Trophoblast cell (in vitro differentiated cells and primary cell): ENCODE measurements at regions not wholly inside any gene's neighbourhood (a gene's known extent, or its start where the extent isn't known, plus 50 kb on each side); places are given as distances from the start of the nearest gene placed in this dataset.

Experiments
- DNase-seq, 2 donors: peaks; one replicate each; pipeline ENCODE4 v3.0.0-alpha.2; 2016
- H2AFZ ChIP-seq: 2 replicates; pipeline ENCODE4 v1.6.1; 2013; ENCODE audit warnings: low read length, moderate library complexity, mild to moderate bottlenecking; ENCODE audit not compliant: insufficient read depth, poor library complexity
- H2AK5ac ChIP-seq: 2 replicates; pipeline ENCODE4 v1.6.1; 2013; ENCODE audit warnings: mild to moderate bottlenecking, low read length
- H2BK120ac ChIP-seq: 2 replicates; pipeline ENCODE4 v1.6.1; 2013; ENCODE audit warnings: low read length, mild to moderate bottlenecking, moderate library complexity; ENCODE audit not compliant: insufficient read depth, poor library complexity
- H2BK12ac ChIP-seq: 2 replicates; pipeline ENCODE4 v1.6.1; 2013; ENCODE audit warnings: mild to moderate bottlenecking, low read length, moderate library complexity
- H2BK5ac ChIP-seq: 2 replicates; pipeline ENCODE4 v1.6.1; 2013; ENCODE audit warnings: low read length, low read depth, moderate library complexity, mild to moderate bottlenecking; ENCODE audit not compliant: poor library complexity
- H3K14ac ChIP-seq: 2 replicates; pipeline ENCODE4 v1.6.1; 2013; ENCODE audit warnings: mild to moderate bottlenecking, low read length
- H3K18ac ChIP-seq: 2 replicates; pipeline ENCODE4 v1.6.1; 2013; ENCODE audit warnings: mild to moderate bottlenecking, low read length
- H3K23ac ChIP-seq: 2 replicates; pipeline ENCODE4 v1.6.1; 2013; ENCODE audit warnings: low read length
- H3K27ac ChIP-seq: 2 replicates; pipeline ENCODE4 v1.5.1; 2013; ENCODE audit warnings: low read depth, mild to moderate bottlenecking, inconsistent platforms, low read length, moderate library complexity
- H3K27me3 ChIP-seq: 2 replicates; pipeline ENCODE4 v1.6.1; 2013; ENCODE audit warnings: inconsistent platforms, mild to moderate bottlenecking, low read length, moderate library complexity; ENCODE audit not compliant: insufficient read depth
- H3K36me3 ChIP-seq, 2 experiments: 1 replicate in 1 of 2; 2 replicates in 1 of 2; pipeline ENCODE4 v1.6.1; 2013; ENCODE audit warnings: low read length in 2 of 2, mild to moderate bottlenecking in 2 of 2, moderate library complexity in 1 of 2; ENCODE audit not compliant: insufficient read depth in 2 of 2, control insufficient read depth in 1 of 2
- H3K4ac ChIP-seq: 2 replicates; pipeline ENCODE4 v1.6.1; 2013; ENCODE audit warnings: low read depth, mild to moderate bottlenecking, low read length, moderate library complexity
- H3K4me1 ChIP-seq, 2 experiments: 1 replicate in 1 of 2; 2 replicates in 1 of 2; pipeline ENCODE4 v1.6.1; 2013; ENCODE audit warnings: low read length in 2 of 2, mild to moderate bottlenecking in 2 of 2, moderate library complexity in 1 of 2; ENCODE audit not compliant: insufficient read depth in 2 of 2, control insufficient read depth in 1 of 2
- H3K4me2 ChIP-seq: 2 replicates; pipeline ENCODE4 v1.6.1; 2013; ENCODE audit warnings: inconsistent platforms, mild to moderate bottlenecking, low read length, moderate library complexity
- H3K4me3 ChIP-seq: 2 replicates; pipeline ENCODE4 v1.5.1; 2013; ENCODE audit warnings: mild to moderate bottlenecking, low read depth, low read length, inconsistent platforms
- H3K79me1 ChIP-seq: one replicate; pipeline ENCODE4 v1.6.1; 2013; ENCODE audit warnings: low read length
- H3K79me2 ChIP-seq: 2 replicates; pipeline ENCODE4 v1.6.1; 2013; ENCODE audit warnings: low read length, mild to moderate bottlenecking; ENCODE audit not compliant: control insufficient read depth, insufficient read depth, poor library complexity
- H3K9ac ChIP-seq: 2 replicates; pipeline ENCODE4 v1.6.1; 2013; ENCODE audit warnings: mild to moderate bottlenecking, low read length
- H3K9me3 ChIP-seq: 2 replicates; pipeline ENCODE4 v1.6.1; 2013; ENCODE audit warnings: low read depth, mild to moderate bottlenecking, control low read depth, inconsistent platforms, low read length; ENCODE audit not compliant: insufficient read depth
- H4K12ac ChIP-seq: 2 replicates; pipeline ENCODE4 v1.6.1; 2013; ENCODE audit warnings: low read depth, mild to moderate bottlenecking, low read length, moderate library complexity
- H4K8ac ChIP-seq: 2 replicates; pipeline ENCODE4 v1.6.1; 2013; ENCODE audit warnings: low read depth, mild to moderate bottlenecking, low read length, moderate library complexity
- H4K91ac ChIP-seq: one replicate; pipeline ENCODE4 v1.6.1; 2013; ENCODE audit warnings: low read depth, mild to moderate bottlenecking, low read length, moderate library complexity
- WGBS: extraction: QIAGEN DNeasy Blood & Tissue Kit; methylation state at CpG from one replicate; pipeline ENCODE4 v1.1.7; 2013; ENCODE audit warnings: missing lambda C conversion rate; ENCODE audit not compliant: insufficient read length, insufficient coverage; ENCODE audit errors: extremely low coverage; 5-methylcytosine and 5-hydroxymethylcytosine counted together

DNA sequence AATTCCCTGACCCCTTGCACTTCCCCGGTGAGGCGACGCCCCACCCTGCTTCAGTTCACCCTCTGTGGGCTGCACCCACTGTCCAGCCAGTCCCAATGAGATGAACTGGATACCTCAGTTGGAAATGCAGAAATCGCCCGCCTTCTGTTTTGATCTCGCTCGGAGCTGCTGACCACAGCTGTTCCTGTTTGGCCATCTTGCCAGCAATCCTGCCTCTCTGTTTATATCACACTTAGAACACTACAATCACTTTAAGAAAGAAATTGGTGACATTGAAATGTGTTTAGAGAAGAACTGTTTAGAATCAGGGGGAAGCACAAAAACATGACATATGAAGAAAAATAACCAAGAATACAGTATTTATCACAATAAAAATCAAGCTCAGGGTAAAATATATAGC is 127.5 kb upstream of the SUCLG2 start:
- H3K36me3 ChIP-seq, result no peaks in the 10 kb centered on the region
- peaks cover 3% of the 10 kb centered on the region for H3K9me3 ChIP-seq
- no peak overlapping the region for H3K4me2 ChIP-seq
- no peak overlapping the region for H4K12ac ChIP-seq
- H3K23ac ChIP-seq, result no peak overlapping the region
- H3K79me1 ChIP-seq, result no peaks in the 10 kb centered on the region
- H3K14ac ChIP-seq, result no peak overlapping the region
- H4K91ac ChIP-seq, result no peak overlapping the region
- no peak overlapping the region for H3K27ac ChIP-seq
- no peaks in the 10 kb centered on the region for H3K4me1 ChIP-seq
- no peak overlapping the region for H2BK12ac ChIP-seq
- H4K8ac ChIP-seq, result no peak overlapping the region
- H3K18ac ChIP-seq, result no peak overlapping the region
- H3K27me3 ChIP-seq, result no peaks in the 10 kb centered on the region
- no CpG with 5 or more reads among the region's 7 CpGs for WGBS
- no peak overlapping the region for H3K4ac ChIP-seq
- no peak overlapping the region for H3K9ac ChIP-seq
- H2AFZ ChIP-seq, result no peak overlapping the region
- H2BK5ac ChIP-seq, result no peak overlapping the region
- no peak overlapping the region for H3K4me3 ChIP-seq
- DNase-seq, result no peak
- H3K79me2 ChIP-seq, result no peaks in the 10 kb centered on the region
- no peak overlapping the region for H2AK5ac ChIP-seq
- no peak overlapping the region for H2BK120ac ChIP-seq

GRCh38 chr3:67781218-67781617 is 126.8 kb upstream of the SUCLG2 start:
- Histone ChIP-seq H3K27me3 (no peaks in the 10 kb centered on the region), H3K36me3 (no peaks in the 10 kb centered on the region), H2AK5ac (no peak overlapping the region), H3K23ac (no peak overlapping the region), H3K27ac (no peak overlapping the region), H3K9ac (no peak overlapping the region), H4K8ac (no peak overlapping the region), H4K12ac (no peak overlapping the region), H2BK5ac (no peak overlapping the region), H2BK12ac (no peak overlapping the region), H3K79me1 (no peaks in the 10 kb centered on the region), H3K4me3 (no peak overlapping the region), H3K9me3 (peaks cover 3% of the 10 kb centered on the region), H3K4ac (no peak overlapping the region), H3K14ac (no peak overlapping the region), H4K91ac (no peak overlapping the region), H3K18ac (no peak overlapping the region), H2BK120ac (no peak overlapping the region), H3K4me2 (no peak overlapping the region), H2AFZ (no peak overlapping the region), H3K4me1 (no peaks in the 10 kb centered on the region), H3K79me2 (no peaks in the 10 kb centered on the region)
- DNase-seq, result no peak
- no CpG with 5 or more reads among the region's 11 CpGs for WGBS

GRCh38 chr3:67774676-67775075 is 120.3 kb upstream of the SUCLG2 start:
- H3K79me2 ChIP-seq, result no peaks in the 10 kb centered on the region
- no peak overlapping the region for H3K18ac ChIP-seq
- no peak overlapping the region for H2AFZ ChIP-seq
- H4K8ac ChIP-seq, result no peak overlapping the region
- H3K4me1 ChIP-seq, result no peaks in the 10 kb centered on the region
- no peak overlapping the region for H2BK5ac ChIP-seq
- H3K27ac ChIP-seq, result no peak overlapping the region
- H3K27me3 ChIP-seq, result no peaks in the 10 kb centered on the region
- H2AK5ac ChIP-seq, result no peak overlapping the region
- H3K14ac ChIP-seq, result no peak overlapping the region
- no peaks in the 10 kb centered on the region for H3K79me1 ChIP-seq
- no peak overlapping the region for H3K9ac ChIP-seq
- H3K4me2 ChIP-seq, result no peak overlapping the region
- H3K4ac ChIP-seq, result no peak overlapping the region
- DNase-seq, result no peak
- no peaks in the 10 kb centered on the region for H3K9me3 ChIP-seq
- H4K91ac ChIP-seq, result no peak overlapping the region
- no CpG with 5 or more reads among the region's 7 CpGs for WGBS
- H3K36me3 ChIP-seq, result no peaks in the 10 kb centered on the region
- no peak overlapping the region for H2BK12ac ChIP-seq
- H2BK120ac ChIP-seq, result no peak overlapping the region
- no peak overlapping the region for H3K23ac ChIP-seq
- H3K4me3 ChIP-seq, result no peak overlapping the region
- no peak overlapping the region for H4K12ac ChIP-seq

DNA sequence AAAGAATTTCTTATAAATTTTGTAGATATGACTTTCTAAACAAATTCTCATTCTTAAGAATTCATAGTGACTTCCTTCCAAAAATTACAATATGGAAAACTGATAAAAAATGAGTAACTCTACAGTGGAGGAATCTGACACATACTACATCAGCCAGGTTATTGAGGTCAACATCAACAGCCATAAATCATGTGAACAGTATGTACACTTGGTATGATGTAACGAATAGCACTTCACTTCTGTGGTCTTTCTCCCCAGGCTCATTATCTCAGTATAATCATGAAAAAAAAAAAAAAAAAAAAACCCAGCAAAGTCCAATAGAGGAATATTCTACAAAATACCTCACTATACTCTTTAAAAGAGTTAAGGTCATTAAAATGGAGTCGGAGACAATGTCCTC is 111.2 kb upstream of the SUCLG2 start:
- no peaks in the 10 kb centered on the region for H3K4me1 ChIP-seq

More for the DNA sequence above, 111.2 kb upstream of the SUCLG2 start:
- H3K4ac ChIP-seq, result no peak overlapping the region
- H2BK12ac ChIP-seq, result no peak overlapping the region
- H4K12ac ChIP-seq, result no peak overlapping the region
- H3K27ac ChIP-seq, result no peak overlapping the region
- H3K18ac ChIP-seq, result no peak overlapping the region
- no peak overlapping the region for H2AFZ ChIP-seq
- no peak overlapping the region for H4K91ac ChIP-seq
- no peak overlapping the region for H3K14ac ChIP-seq
- H3K9ac ChIP-seq, result no peak overlapping the region
- no peak overlapping the region for H3K4me2 ChIP-seq
- WGBS, result no CpG with 5 or more reads among the region's 2 CpGs
- no peak overlapping the region for H2BK5ac ChIP-seq
- no peaks in the 10 kb centered on the region for H3K79me1 ChIP-seq
- no peak overlapping the region for H2BK120ac ChIP-seq
- no peak overlapping the region for H4K8ac ChIP-seq
- H3K9me3 ChIP-seq, result no peaks in the 10 kb centered on the region
- no peaks in the 10 kb centered on the region for H3K36me3 ChIP-seq
- no peak overlapping the region for H2AK5ac ChIP-seq
- no peaks in the 10 kb centered on the region for H3K79me2 ChIP-seq
- H3K23ac ChIP-seq, result no peak overlapping the region
- no peak overlapping the region for H3K4me3 ChIP-seq
- DNase-seq, result no peak
- no peaks in the 10 kb centered on the region for H3K27me3 ChIP-seq
